ENCODE measurements at regions not wholly inside any gene's neighbourhood (a gene's known extent, or its start where the extent isn't known, plus 50 kb on each side); places are given as distances from the start of the nearest gene placed in this dataset.

DNA sequence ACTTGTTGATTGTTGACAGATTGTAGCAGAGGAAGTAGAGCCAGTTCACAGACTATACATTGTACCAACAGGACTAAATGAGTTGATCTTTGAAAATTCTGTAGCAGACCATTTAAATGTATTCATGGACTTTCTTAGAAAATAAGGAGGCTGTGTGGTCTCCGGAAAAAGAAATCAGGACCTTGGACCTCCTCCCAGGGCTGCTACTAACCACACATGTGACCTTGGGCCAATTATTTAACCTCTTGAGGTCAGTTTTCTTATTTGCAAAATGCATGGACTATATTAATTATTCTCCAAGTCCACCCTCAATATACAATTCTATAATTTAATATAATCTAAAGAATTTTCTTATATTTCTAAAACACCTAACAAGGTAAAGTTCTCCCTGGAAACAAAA, 492.0 kb upstream of the JAG1 start:
- no peaks in the 10 kb centered on the region for H3K9me3 ChIP-seq (ENCODE audit: low read depth)
- H3K4me3 ChIP-seq: no peak overlapping the region
- TF ChIP-seq, protein P1, sequence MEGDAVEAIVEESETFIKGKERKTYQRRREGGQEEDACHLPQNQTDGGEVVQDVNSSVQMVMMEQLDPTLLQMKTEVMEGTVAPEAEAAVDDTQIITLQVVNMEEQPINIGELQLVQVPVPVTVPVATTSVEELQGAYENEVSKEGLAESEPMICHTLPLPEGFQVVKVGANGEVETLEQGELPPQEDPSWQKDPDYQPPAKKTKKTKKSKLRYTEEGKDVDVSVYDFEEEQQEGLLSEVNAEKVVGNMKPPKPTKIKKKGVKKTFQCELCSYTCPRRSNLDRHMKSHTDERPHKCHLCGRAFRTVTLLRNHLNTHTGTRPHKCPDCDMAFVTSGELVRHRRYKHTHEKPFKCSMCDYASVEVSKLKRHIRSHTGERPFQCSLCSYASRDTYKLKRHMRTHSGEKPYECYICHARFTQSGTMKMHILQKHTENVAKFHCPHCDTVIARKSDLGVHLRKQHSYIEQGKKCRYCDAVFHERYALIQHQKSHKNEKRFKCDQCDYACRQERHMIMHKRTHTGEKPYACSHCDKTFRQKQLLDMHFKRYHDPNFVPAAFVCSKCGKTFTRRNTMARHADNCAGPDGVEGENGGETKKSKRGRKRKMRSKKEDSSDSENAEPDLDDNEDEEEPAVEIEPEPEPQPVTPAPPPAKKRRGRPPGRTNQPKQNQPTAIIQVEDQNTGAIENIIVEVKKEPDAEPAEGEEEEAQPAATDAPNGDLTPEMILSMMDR (IDR thresholded peaks at IDR 0.05; ENCODE audit: low read depth, low read length): no peak

DNA sequence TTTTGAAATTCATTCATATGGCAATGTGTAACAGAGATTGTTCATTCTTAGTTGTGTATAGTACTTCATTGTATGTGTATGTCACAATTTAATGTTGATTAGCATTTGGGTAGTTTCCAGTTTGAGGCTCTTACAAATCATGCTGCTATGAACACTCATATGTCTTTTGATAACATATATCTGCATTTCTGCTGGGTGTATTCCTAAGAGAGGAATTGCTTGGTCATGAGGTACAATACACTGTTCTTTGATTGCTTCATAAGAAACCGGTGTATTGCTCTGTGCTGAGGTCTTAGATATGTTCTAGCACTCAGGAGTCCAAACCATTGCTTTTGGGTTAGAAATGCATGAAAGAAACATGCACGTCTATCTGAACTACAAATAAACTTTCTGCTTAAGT, 492.9 kb upstream of the JAG1 start:
- peak in 1 of 2 donors; percentile 50 for DNase-seq (ENCODE audit: low read depth in 1 of 2, low spot score in 1 of 2)
- Histone ChIP-seq H3K27me3 (no peaks in the 10 kb centered on the region), H3K9me3 (ENCODE audit: low read depth) (no peaks in the 10 kb centered on the region), H3K4me1 (ENCODE audit: low read depth) (no peaks in the 10 kb centered on the region), H3K36me3 (no peaks in the 10 kb centered on the region), H3K27ac (no peak overlapping the region), H3K4me3 (no peak overlapping the region)
- TF ChIP-seq, protein P1 (IDR thresholded peaks at IDR 0.05; ENCODE audit: low read depth, low read length): no peak

More for the DNA sequence above, 492.0 kb upstream of the JAG1 start:
- H3K4me1 ChIP-seq (ENCODE audit: low read depth): no peaks in the 10 kb centered on the region
- DNase-seq (ENCODE audit: low read depth in 1 of 2, low spot score in 1 of 2): peak in 1 of 2 donors; percentile 18
- H3K27me3 ChIP-seq: no peaks in the 10 kb centered on the region
- no peaks in the 10 kb centered on the region for H3K36me3 ChIP-seq
- H3K27ac ChIP-seq: no peak overlapping the region

GRCh38 chr20:11168026-11168425, 494.2 kb upstream of the JAG1 start:
- Histone ChIP-seq H3K4me3 (no peak overlapping the region), H3K9me3 (ENCODE audit: low read depth) (no peaks in the 10 kb centered on the region), H3K27ac (no peak overlapping the region), H3K27me3 (no peaks in the 10 kb centered on the region), H3K4me1 (ENCODE audit: low read depth) (no peaks in the 10 kb centered on the region), H3K36me3 (no peaks in the 10 kb centered on the region)
- no peak for DNase-seq (ENCODE audit: low read depth in 1 of 2, low spot score in 1 of 2)
- TF ChIP-seq, protein P1 (IDR thresholded peaks at IDR 0.05; ENCODE audit: low read depth, low read length): no peak

DNA sequence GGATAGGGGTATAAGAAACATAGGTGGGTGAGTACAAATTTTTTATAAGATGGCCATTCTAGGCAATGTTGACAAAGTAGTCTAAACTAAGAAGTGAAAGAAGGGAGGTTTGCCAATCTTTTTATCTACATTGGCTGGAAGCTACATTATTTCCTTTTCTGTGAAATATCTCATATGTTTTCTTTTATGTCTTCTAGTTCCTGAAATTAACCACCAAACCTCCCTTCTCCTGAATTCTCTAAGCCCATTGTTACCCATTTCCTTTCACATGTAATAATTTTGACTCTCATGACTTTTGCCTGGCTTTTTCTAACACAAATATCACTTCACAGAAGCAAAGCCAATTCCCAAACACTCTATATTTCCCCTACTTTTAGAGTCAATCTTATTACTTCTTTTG, 496.2 kb upstream of the JAG1 start:
- Histone ChIP-seq H3K36me3 (no peaks in the 10 kb centered on the region), H3K27me3 (no peaks in the 10 kb centered on the region), H3K9me3 (ENCODE audit: low read depth) (no peaks in the 10 kb centered on the region), H3K4me1 (ENCODE audit: low read depth) (no peaks in the 10 kb centered on the region), H3K27ac (no peak overlapping the region), H3K4me3 (no peak overlapping the region)
- TF ChIP-seq, protein P1 (IDR thresholded peaks at IDR 0.05; ENCODE audit: low read depth, low read length): no peak
- DNase-seq (ENCODE audit: low read depth in 1 of 2, low spot score in 1 of 2): peak in 1 of 2 donors; percentile 69

- Histone ChIP-seq H3K36me3 (no peaks in the 10 kb centered on the region), H3K4me3 (no peak overlapping the region), H3K27me3 (no peaks in the 10 kb centered on the region), H3K4me1 (ENCODE audit: low read depth) (no peaks in the 10 kb centered on the region), H3K27ac (no peak overlapping the region), H3K9me3 (ENCODE audit: low read depth) (no peaks in the 10 kb centered on the region)
- TF ChIP-seq, protein P1 (IDR thresholded peaks at IDR 0.05; ENCODE audit: low read depth, low read length): no peak
- DNase-seq (ENCODE audit: low read depth in 1 of 2, low spot score in 1 of 2): peak in 1 of 2 donors; percentile 66
Observed at GRCh38 chr20:11170565-11170964, 496.8 kb upstream of the JAG1 start.

- H3K4me3 ChIP-seq: no peak overlapping the region
- H3K4me1 ChIP-seq (ENCODE audit: low read depth): no peaks in the 10 kb centered on the region
- no peaks in the 10 kb centered on the region for H3K27me3 ChIP-seq
- peak in 1 of 2 donors; percentile 10 for DNase-seq (ENCODE audit: low read depth in 1 of 2, low spot score in 1 of 2)
- TF ChIP-seq, protein P1 (IDR thresholded peaks at IDR 0.05; ENCODE audit: low read depth, low read length): no peak
- no peak overlapping the region for H3K27ac ChIP-seq
- H3K9me3 ChIP-seq (ENCODE audit: low read depth): no peaks in the 10 kb centered on the region
- no peaks in the 10 kb centered on the region for H3K36me3 ChIP-seq
Observed at GRCh38 chr20:11172881-11173280, 499.1 kb upstream of the JAG1 start.
